PC-9 (cell line): ENCODE measurements at regions not wholly inside any gene's neighbourhood (a gene's known extent, or its start where the extent isn't known, plus 50 kb on each side); places are given as distances from the start of the nearest gene placed in this dataset.

ENCODE experiments used
- BruUV-seq: library from RNA; stranded (reverse); fragments of 400-500 nt; replicated peaks from 2 replicates; lab custom pipeline; 2021; lab: Mats Ljungman, UMichigan
- CTCF ChIA-PET: fragments of 300-600 bp; sonication (Branson Sonifier 250); formaldehyde crosslinking; loops from one replicate; lab custom pipeline; 2022; ENCODE audit warnings: antibody characterized with exemption; lab: Charles Lee
- POLR2A ChIA-PET: fragments of 300-600 bp; sonication (Branson Sonifier 250); formaldehyde crosslinking; loops from one replicate; lab custom pipeline; 2022; ENCODE audit warnings: antibody characterized with exemption; ENCODE audit not compliant: unreplicated experiment; lab: Charles Lee
- DNase-seq, 2 experiments: peaks; one replicate each; pipeline versions ENCODE4 v3.0.0 to v3.0.0-alpha.2; 2015 to 2022; ENCODE audit warnings: mixed read lengths in 1 of 2
- H2AFZ ChIP-seq: fragments of 200-600 bp; sonication (generic); 2 replicates; pipeline ENCODE4 v1.8.1; 2017; ENCODE audit warnings: antibody characterized with exemption
- H3F3A ChIP-seq: fragments of 200-600 bp; sonication (generic); 2 replicates; pipeline ENCODE4 v1.8.1; 2017; ENCODE audit warnings: antibody characterized with exemption, mild to moderate bottlenecking, low read depth; ENCODE audit not compliant: insufficient read depth
- H3K27ac ChIP-seq: fragments of 200-600 bp; sonication (generic); 2 replicates; pipeline ENCODE4 v1.6.1; 2016; ENCODE audit warnings: mixed run types
- H3K27me3 ChIP-seq: fragments of 200-600 bp; sonication (generic); 2 replicates; pipeline ENCODE4 v1.6.1; 2016; ENCODE audit warnings: low read depth, mixed run types; ENCODE audit not compliant: insufficient read depth
- H3K36me3 ChIP-seq: fragments of 200-600 bp; sonication (generic); 2 replicates; pipeline ENCODE4 v1.6.1; 2016; ENCODE audit warnings: low read depth, mixed run types
- H3K4me1 ChIP-seq: fragments of 200-600 bp; sonication (generic); replicated peaks from 2 replicates; pipeline ENCODE4 v1.6.1; 2016; ENCODE audit warnings: mixed run types; ENCODE audit not compliant: insufficient read depth
- H3K4me2 ChIP-seq: fragments of 200-600 bp; sonication (generic); 2 replicates; pipeline ENCODE4 v1.6.1; 2017; ENCODE audit warnings: mixed run types
- H3K4me3 ChIP-seq: fragments of 200-600 bp; sonication (generic); 2 replicates; pipeline ENCODE4 v1.6.1; 2016; ENCODE audit warnings: mixed run types
- H3K79me2 ChIP-seq: fragments of 200-600 bp; sonication (generic); 2 replicates; pipeline ENCODE4 v1.6.1; 2017; ENCODE audit warnings: low read depth, mixed run types
- H3K9me2 ChIP-seq: fragments of 200-600 bp; sonication (generic); 2 replicates; pipeline ENCODE4 v1.8.1; 2017; ENCODE audit warnings: mild to moderate bottlenecking; ENCODE audit not compliant: insufficient read depth
- H3K9me3 ChIP-seq: fragments of 200-600 bp; sonication (generic); 2 replicates; pipeline ENCODE4 v1.8.1; 2016; ENCODE audit warnings: low read depth; ENCODE audit not compliant: insufficient read depth
- H4K20me1 ChIP-seq: fragments of 200-600 bp; sonication (generic); 2 replicates; pipeline ENCODE4 v1.8.1; 2017; ENCODE audit not compliant: insufficient read depth
- CTCF ChIP-seq: fragments of 200-600 bp; sonication (generic); conservative IDR thresholded peaks from 2 replicates; pipeline ENCODE4 v1.6.1; 2017; ENCODE audit warnings: mixed run types, antibody characterized with exemption, mild to moderate bottlenecking, moderate library complexity
- EZH2 ChIP-seq: fragments of 200-600 bp; sonication (generic); IDR thresholded peaks from 2 replicates; pipeline ENCODE4 v1.8.0; 2017; ENCODE audit warnings: antibody characterized with exemption, low read depth
- intact Hi-C: fragments of 100-400 bp; cut with micrococcal nuclease; formaldehyde crosslinking; loops from one replicate; pipeline ENCODE4 v1.10.0; 2022; ENCODE audit not compliant: unreplicated experiment

- CTCF ChIA-PET: no interaction called here
- BruUV-seq: no TSS peak
These were observed 283.4 kb upstream of the TMTC1 start for GRCh38 chr12:30067146-30067545.

GRCh38 chr12:30064906-30065305 is 281.2 kb upstream of the TMTC1 start:
- TF ChIP-seq EZH2 (no peak), CTCF (no peak)

More at GRCh38 chr12:30067146-30067545, 283.4 kb upstream of the TMTC1 start:
- no peak overlapping the region for H3K4me2 ChIP-seq
- intact Hi-C loops: no loop called here
- DNase-seq: no peak
- H3K9me3 ChIP-seq: no peaks in the 10 kb centered on the region
- no peak overlapping the region for H3K27ac ChIP-seq
- POLR2A ChIA-PET: no interaction called here
- no peak overlapping the region for H3K4me3 ChIP-seq
- H4K20me1 ChIP-seq: no peaks in the 10 kb centered on the region
- no peaks in the 10 kb centered on the region for H3K79me2 ChIP-seq
- H3F3A ChIP-seq: no peaks in the 10 kb centered on the region
- no peaks in the 10 kb centered on the region for H3K4me1 ChIP-seq
- no peak overlapping the region for H2AFZ ChIP-seq
- H3K27me3 ChIP-seq: no peaks in the 10 kb centered on the region
- H3K9me2 ChIP-seq: no peaks in the 10 kb centered on the region; the same call in 1 of the 2 replicates
- TF ChIP-seq EZH2 (no peak), CTCF (no peak)
- H3K36me3 ChIP-seq: no peaks in the 10 kb centered on the region

GRCh38 chr12:30063435-30063945 is 279.7 kb upstream of the TMTC1 start:
- H3K36me3 ChIP-seq: no peaks in the 10 kb centered on the region
- 0 out of 2 replicates have a peak overlapping the region, but pooled peaks have one; percentile 31 for H2AFZ ChIP-seq
- H4K20me1 ChIP-seq: no peaks in the 10 kb centered on the region
- intact Hi-C loops: no loop called here
- H3K4me3 ChIP-seq: no peak overlapping the region
- TF ChIP-seq EZH2: no peak
- no peak for TF ChIP-seq CTCF
- no peaks in the 10 kb centered on the region for H3F3A ChIP-seq
- no peaks in the 10 kb centered on the region for H3K4me1 ChIP-seq
- BruUV-seq: no TSS peak
- H3K79me2 ChIP-seq: no peaks in the 10 kb centered on the region
- no peak for DNase-seq
- POLR2A ChIA-PET: interaction anchor here (0.6 kb wide), 1 partner anchor 30 kb away, joined by 6 read pairs; no protein-coding TSS in a partner anchor
- no peak overlapping the region for H3K4me2 ChIP-seq
- no peaks in the 10 kb centered on the region; the same call in 1 of the 2 replicates for H3K9me2 ChIP-seq
- CTCF ChIA-PET: no interaction called here
- no peak overlapping the region for H3K27ac ChIP-seq
- no peaks in the 10 kb centered on the region for H3K27me3 ChIP-seq
- H3K9me3 ChIP-seq: no peaks in the 10 kb centered on the region

More at GRCh38 chr12:30064906-30065305, 281.2 kb upstream of the TMTC1 start:
- BruUV-seq: no TSS peak
- H3K9me2 ChIP-seq: no peaks in the 10 kb centered on the region; the same call in 1 of the 2 replicates
- intact Hi-C loops: no loop called here
- DNase-seq: no peak
- no peaks in the 10 kb centered on the region for H3K79me2 ChIP-seq
- ChIA-PET CTCF (no interaction called here), POLR2A (no interaction called here)
- H3F3A ChIP-seq: no peaks in the 10 kb centered on the region
- no peak overlapping the region for H3K4me3 ChIP-seq
- H3K27ac ChIP-seq: no peak overlapping the region
- H3K4me1 ChIP-seq: no peaks in the 10 kb centered on the region
- no peaks in the 10 kb centered on the region for H3K36me3 ChIP-seq
- H3K4me2 ChIP-seq: no peak overlapping the region
- H4K20me1 ChIP-seq: no peaks in the 10 kb centered on the region
- H2AFZ ChIP-seq: no peak overlapping the region
- H3K27me3 ChIP-seq: no peaks in the 10 kb centered on the region
- no peaks in the 10 kb centered on the region for H3K9me3 ChIP-seq
